IPS DF 4.7 (cell line): ENCODE measurements at regions not wholly inside any gene's neighbourhood (a gene's known extent, or its start where the extent isn't known, plus 50 kb on each side); places are given as distances from the start of the nearest gene placed in this dataset.
"Not testable (repeated sequence)": the region's sequence is repeated elsewhere in the genome, so short reads cannot be mapped to it uniquely, and the experiment has no call there.

ENCODE experiments used
- DNase-seq: peaks from one replicate; pipeline ENCODE4 v3.0.0-alpha.2; 2013; ENCODE audit warnings: low spot score; ENCODE audit errors: extremely low read depth

GRCh38 chr10:30703446-30703845 lies 73.9 kb upstream of the LYZL2 start:
- not testable (repeated sequence) for DNase-seq

GRCh38 chr10:30702860-30703259 lies 73.3 kb upstream of the LYZL2 start:
- no peak for DNase-seq

GRCh38 chr10:30701451-30702173 lies 72.1 kb upstream of the LYZL2 start:
- no peak for DNase-seq

GRCh38 chr10:30697806-30698205 lies 68.3 kb upstream of the LYZL2 start:
- no peak for DNase-seq

GRCh38 chr10:30697221-30697620 lies 67.7 kb upstream of the LYZL2 start:
- not testable (repeated sequence) for DNase-seq

DNA sequence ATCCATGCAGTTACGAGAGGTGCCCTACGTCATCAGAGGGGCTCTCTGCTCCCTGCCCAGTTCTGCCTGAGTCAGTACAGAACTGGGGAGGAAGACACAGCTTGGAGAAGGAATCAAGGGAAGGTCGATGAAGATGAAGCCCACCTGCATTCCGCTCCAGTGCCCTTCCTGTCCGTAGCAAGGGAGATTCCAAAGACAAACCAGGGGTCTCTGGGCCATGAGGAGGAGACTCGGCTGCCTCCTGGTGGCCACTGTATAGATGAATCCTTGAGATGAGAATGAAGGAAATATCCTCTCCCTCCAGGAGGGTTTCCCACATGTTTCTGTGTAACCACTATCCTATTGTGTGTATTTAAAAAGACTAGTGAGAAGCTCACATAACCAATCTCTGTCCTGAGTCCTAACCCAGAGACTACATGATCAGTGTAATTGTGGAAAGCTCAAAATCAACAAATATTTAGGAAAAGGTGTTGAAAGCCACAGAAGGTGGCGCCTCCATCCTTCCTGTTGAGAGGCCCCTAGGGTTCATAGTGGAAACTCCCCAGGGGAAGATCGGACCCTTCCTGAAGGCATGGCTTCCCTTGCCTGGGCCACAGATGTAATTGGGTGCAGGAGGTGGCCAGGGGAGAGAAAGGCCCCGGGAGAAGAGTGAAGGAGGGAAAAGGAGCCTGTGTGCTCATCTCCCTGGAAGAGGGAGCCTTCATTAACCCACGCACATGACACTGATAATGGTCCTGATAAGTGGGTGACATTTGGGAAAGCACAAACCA lies 67.0 kb upstream of the LYZL2 start:
- not testable (repeated sequence) for DNase-seq

DNA sequence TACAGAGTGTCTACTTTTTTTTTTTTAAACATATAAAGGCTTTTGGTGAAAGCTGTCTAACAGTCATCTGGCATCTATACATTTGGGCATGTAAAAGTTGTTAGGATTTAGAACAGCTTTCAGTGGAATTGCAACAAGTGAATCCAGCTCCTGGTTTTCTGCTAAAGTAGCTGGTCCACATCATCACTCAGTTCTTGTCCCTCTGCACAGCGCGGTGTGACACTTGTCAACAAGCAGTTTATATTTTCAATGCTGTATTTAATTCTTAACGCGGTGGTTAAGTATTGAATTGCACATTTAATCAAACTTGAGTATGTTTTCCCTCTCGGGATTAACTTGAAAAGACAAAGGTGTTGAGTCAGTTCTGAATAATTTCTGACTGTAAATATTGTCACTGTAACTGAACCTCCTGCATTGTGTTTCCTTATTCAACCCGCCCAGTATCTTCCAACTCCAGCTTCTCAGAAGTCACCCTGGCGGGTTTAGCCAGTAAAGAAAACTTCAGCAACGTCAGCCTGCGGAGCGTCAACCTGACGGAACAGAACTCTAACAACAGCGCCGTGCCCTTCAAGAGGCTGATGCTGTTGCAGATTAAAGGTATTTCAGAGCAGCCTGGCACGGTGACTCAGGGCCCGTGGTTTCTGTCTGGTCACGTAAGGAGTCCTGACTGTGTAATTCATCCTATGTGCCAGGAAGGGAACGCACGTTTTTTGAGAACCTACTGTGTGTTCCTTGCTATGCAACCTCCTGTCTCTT lies 66.1 kb upstream of the LYZL2 start:
- DNase-seq = not testable (repeated sequence)

GRCh38 chr10:30694518-30695228 lies 65.1 kb upstream of the LYZL2 start:
- no peak for DNase-seq

DNA sequence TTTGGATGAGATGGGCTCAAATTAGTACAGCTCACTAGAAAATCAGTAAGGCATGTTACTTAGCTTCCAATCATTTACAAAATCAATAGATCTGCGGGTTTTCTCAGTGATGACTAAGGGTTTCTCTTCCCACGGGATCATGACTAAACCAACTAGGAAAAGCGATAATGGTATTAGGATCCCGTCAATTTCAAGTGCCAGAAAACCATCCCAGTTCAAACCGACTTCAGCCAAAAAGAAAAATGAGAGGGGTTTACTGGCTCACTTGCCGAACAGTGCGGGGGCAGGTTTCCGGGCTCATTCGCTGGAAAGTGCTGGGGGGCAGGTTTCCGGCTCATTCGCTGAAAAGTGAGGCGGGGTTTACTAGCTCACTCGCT lies 62.1 kb upstream of the LYZL2 start:
- DNase-seq = no peak

- DNase-seq = not testable (repeated sequence)
Observed at GRCh38 chr10:30690948-30691638, 61.5 kb upstream of the LYZL2 start.

- DNase-seq = no peak
Observed at GRCh38 chr10:30688456-30688855, 58.9 kb upstream of the LYZL2 start.

DNA sequence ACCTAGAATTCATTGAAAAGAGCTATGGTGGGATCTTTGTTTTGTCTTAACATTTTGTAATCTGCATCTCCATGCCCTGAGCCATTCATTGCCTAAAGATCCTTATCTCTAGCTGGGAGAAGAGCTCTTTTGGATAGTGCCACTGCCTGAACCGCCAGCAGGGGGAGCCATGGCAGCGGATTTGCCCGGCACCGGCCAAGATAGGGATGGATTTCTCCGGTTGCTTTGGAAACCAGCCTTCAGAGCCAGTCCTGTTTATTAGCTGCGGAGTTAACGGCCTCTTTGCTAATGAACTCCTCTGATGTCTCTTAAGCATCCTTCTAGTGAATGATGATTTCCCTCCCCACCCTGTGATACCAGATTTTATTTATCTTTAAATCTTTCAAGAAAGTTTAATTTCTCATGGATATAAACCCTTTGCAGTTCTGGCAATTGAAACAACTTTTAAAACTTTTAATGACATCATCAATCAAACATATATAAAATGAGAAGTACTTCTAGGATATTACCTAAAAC lies 58.2 kb upstream of the LYZL2 start:
- DNase-seq = no peak

DNA sequence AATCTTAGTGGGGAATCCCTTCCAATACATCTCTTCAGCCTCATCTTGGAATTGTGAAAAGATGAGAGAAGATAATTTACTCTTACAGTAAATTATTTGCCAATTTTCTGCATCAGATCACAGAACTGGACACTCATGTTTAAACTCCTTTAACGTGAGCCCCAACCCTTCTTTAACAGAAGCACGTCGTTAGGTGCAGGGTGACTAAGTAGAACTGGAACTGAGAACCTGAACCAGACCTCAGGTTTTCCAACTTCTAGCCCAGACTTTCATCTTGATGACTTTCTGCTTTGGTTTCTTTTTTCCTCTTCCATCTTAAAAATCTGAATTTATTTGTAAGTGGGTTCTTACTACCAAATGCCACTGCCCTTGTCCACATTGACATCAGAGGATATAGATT lies 57.2 kb upstream of the LYZL2 start:
- DNase-seq = no peak

DNA sequence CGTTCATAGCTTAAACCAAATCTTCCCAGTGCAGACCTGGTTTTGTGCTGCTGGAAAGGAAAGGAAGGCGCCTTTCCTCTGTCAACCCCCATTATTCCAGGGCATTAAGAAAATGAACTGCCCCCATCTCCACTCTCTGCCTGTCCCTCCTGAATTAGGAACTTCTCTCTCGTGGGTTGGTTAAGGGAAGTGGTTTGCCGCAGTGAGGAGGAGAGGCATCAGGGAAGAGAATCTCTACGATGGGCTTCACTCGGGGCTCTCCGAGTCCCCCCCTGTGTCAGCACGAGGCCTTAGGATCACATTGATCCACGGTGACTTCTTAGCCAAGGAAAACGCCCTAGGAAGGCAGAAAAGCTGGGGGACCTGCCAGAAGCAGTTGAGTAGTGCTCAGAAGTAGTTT lies 53.9 kb upstream of the LYZL2 start:
- DNase-seq = no peak

DNA sequence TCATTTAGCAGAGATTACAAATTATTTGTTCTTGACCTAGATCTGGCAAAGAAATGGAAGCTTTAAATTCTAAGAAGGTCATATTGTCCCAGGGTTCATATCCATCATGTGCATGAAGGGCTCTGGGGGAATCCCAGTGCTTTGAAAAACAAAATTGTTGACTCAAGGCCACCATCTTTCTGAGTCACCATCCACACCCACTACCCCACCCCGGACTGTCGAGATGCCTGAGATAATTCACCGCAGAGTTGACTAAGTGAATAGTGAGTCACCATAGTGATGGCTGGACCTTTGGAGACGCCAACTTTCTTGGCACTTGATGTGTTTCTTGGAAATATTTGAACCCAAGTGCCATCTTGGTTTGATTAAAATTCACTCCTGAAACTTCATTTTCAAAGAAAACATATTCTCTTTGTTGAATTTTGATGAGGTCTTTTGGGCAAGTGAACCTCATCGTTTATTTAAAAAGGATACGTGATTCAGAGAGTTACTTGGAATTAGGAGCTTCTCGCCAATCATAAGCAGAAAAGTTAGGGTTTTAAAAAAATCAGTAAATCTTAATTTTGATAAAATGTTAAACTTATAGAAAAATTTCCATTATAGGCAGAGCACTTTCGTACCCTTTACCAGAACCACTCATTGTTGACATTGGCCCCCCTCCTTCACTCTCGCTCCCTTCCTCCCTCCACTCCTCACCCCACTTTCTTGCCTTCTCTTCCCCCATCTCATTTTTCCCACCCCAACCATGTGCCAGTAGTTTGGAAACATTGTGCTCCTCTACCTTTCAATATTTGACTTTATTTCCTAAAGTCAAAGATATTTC lies 53.0 kb upstream of the LYZL2 start:
- not testable (repeated sequence) for DNase-seq

GRCh38 chr10:30680908-30681307 lies 51.4 kb upstream of the LYZL2 start:
- DNase-seq = no peak
